ENCODE measurements at regions not wholly inside any gene's neighbourhood (a gene's known extent, or its start where the extent isn't known, plus 50 kb on each side); places are given as distances from the start of the nearest gene placed in this dataset.

DNA sequence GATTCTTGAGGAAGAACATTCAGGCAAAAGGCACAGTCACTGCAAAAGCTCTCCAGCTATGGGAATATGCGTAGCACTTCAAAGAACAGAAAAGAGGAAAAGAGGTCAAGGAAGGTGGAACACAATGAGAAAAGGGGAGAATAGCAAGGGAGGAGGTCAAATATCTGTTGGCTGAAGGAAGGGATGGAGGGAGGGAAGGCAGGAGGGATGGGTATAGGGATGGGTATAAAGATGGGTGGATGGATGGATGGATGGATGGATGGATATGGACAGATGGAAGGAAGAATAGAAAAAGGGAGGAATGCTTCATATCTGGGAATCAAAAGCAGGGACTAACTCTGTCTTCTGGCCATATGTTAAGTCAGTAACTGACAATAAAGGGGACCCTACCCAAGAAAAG lies 164.2 kb upstream of the TOP1 start (continued):
- TF ChIP-seq, protein P1, sequence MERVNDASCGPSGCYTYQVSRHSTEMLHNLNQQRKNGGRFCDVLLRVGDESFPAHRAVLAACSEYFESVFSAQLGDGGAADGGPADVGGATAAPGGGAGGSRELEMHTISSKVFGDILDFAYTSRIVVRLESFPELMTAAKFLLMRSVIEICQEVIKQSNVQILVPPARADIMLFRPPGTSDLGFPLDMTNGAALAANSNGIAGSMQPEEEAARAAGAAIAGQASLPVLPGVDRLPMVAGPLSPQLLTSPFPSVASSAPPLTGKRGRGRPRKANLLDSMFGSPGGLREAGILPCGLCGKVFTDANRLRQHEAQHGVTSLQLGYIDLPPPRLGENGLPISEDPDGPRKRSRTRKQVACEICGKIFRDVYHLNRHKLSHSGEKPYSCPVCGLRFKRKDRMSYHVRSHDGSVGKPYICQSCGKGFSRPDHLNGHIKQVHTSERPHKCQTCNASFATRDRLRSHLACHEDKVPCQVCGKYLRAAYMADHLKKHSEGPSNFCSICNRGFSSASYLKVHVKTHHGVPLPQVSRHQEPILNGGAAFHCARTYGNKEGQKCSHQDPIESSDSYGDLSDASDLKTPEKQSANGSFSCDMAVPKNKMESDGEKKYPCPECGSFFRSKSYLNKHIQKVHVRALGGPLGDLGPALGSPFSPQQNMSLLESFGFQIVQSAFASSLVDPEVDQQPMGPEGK (CRISPR knock-in tag; IDR thresholded peaks at IDR 0.05; ENCODE audit: borderline replicate concordance) = no peak

DNA sequence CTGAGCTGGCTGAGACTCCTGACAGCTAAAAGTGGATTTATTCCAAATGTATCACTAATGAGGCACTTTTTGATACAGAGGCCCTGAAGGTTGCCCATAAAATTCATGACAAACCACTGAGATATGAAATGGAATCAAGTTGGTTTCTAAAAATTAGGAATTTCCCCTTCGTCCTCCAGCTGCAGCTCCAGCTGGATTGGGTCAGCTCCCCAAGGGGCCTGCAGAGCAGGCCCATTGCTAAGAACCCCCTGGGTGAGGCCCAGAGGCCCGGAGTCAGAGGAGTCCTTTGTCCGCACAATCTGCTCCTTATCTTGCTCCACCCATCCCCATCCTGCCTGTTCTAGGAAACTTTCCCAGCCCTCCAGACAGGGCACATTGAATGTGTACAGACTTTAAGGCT lies 163.5 kb upstream of the TOP1 start:
- TF ChIP-seq TCF4 (CRISPR knock-in tag; IDR thresholded peaks at IDR 0.05; ENCODE audit: borderline replicate concordance) = no peak
- TF ChIP-seq ISL1 (CRISPR knock-in tag; IDR thresholded peaks at IDR 0.05) = no peak
- no peak for TF ChIP-seq ZFP3 (CRISPR knock-in tag; IDR thresholded peaks at IDR 0.05)
- TF ChIP-seq RARB (CRISPR knock-in tag; IDR thresholded peaks at IDR 0.05) = no peak
- no peak for TF ChIP-seq TOX (CRISPR knock-in tag; IDR thresholded peaks at IDR 0.05; ENCODE audit: borderline replicate concordance)
- TF ChIP-seq, protein P2, sequence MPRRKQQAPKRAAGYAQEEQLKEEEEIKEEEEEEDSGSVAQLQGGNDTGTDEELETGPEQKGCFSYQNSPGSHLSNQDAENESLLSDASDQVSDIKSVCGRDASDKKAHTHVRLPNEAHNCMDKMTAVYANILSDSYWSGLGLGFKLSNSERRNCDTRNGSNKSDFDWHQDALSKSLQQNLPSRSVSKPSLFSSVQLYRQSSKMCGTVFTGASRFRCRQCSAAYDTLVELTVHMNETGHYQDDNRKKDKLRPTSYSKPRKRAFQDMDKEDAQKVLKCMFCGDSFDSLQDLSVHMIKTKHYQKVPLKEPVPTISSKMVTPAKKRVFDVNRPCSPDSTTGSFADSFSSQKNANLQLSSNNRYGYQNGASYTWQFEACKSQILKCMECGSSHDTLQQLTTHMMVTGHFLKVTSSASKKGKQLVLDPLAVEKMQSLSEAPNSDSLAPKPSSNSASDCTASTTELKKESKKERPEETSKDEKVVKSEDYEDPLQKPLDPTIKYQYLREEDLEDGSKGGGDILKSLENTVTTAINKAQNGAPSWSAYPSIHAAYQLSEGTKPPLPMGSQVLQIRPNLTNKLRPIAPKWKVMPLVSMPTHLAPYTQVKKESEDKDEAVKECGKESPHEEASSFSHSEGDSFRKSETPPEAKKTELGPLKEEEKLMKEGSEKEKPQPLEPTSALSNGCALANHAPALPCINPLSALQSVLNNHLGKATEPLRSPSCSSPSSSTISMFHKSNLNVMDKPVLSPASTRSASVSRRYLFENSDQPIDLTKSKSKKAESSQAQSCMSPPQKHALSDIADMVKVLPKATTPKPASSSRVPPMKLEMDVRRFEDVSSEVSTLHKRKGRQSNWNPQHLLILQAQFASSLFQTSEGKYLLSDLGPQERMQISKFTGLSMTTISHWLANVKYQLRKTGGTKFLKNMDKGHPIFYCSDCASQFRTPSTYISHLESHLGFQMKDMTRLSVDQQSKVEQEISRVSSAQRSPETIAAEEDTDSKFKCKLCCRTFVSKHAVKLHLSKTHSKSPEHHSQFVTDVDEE (CRISPR knock-in tag; IDR thresholded peaks at IDR 0.05) = no peak
- TF ChIP-seq ZC3H10 (CRISPR knock-in tag; IDR thresholded peaks at IDR 0.05) = no peak
- no peak for TF ChIP-seq ZFP30 (CRISPR knock-in tag; IDR thresholded peaks at IDR 0.05)
- no peak for TF ChIP-seq GLIS3 (CRISPR knock-in tag; IDR thresholded peaks at IDR 0.05)
- no peak for TF ChIP-seq ARNTL (CRISPR knock-in tag; IDR thresholded peaks at IDR 0.05; ENCODE audit: borderline replicate concordance, low read depth)
- no peak for TF ChIP-seq CSDC2 (CRISPR knock-in tag; IDR thresholded peaks at IDR 0.05)
- no peak for TF ChIP-seq ZNF70 (CRISPR knock-in tag; IDR thresholded peaks at IDR 0.05)
- TF ChIP-seq, protein P1 (CRISPR knock-in tag; IDR thresholded peaks at IDR 0.05; ENCODE audit: borderline replicate concordance) = no peak
- TF ChIP-seq BACH2 (CRISPR knock-in tag; IDR thresholded peaks at IDR 0.05; ENCODE audit: borderline replicate concordance) = no peak
- TF ChIP-seq, protein P3, sequence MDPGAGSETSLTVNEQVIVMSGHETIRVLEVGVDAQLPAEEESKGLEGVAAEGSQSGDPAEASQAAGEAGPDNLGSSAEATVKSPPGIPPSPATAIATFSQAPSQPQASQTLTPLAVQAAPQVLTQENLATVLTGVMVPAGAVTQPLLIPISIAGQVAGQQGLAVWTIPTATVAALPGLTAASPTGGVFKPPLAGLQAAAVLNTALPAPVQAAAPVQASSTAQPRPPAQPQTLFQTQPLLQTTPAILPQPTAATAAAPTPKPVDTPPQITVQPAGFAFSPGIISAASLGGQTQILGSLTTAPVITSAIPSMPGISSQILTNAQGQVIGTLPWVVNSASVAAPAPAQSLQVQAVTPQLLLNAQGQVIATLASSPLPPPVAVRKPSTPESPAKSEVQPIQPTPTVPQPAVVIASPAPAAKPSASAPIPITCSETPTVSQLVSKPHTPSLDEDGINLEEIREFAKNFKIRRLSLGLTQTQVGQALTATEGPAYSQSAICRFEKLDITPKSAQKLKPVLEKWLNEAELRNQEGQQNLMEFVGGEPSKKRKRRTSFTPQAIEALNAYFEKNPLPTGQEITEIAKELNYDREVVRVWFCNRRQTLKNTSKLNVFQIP (CRISPR knock-in tag; IDR thresholded peaks at IDR 0.05; ENCODE audit: borderline replicate concordance, low read depth) = no peak
- TF ChIP-seq, protein P4, sequence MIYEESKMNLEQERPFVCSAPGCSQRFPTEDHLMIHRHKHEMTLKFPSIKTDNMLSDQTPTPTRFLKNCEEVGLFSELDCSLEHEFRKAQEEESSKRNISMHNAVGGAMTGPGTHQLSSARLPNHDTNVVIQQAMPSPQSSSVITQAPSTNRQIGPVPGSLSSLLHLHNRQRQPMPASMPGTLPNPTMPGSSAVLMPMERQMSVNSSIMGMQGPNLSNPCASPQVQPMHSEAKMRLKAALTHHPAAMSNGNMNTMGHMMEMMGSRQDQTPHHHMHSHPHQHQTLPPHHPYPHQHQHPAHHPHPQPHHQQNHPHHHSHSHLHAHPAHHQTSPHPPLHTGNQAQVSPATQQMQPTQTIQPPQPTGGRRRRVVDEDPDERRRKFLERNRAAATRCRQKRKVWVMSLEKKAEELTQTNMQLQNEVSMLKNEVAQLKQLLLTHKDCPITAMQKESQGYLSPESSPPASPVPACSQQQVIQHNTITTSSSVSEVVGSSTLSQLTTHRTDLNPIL (CRISPR knock-in tag; IDR thresholded peaks at IDR 0.05; ENCODE audit: low read depth) = no peak
- no peak for TF ChIP-seq ZNF565 (CRISPR knock-in tag; conservative IDR thresholded peaks at IDR 0.05; ENCODE audit: low read depth)
- no peak for TF ChIP-seq SNAI2 (CRISPR knock-in tag; IDR thresholded peaks at IDR 0.05)
- no peak for ATAC-seq

DNA sequence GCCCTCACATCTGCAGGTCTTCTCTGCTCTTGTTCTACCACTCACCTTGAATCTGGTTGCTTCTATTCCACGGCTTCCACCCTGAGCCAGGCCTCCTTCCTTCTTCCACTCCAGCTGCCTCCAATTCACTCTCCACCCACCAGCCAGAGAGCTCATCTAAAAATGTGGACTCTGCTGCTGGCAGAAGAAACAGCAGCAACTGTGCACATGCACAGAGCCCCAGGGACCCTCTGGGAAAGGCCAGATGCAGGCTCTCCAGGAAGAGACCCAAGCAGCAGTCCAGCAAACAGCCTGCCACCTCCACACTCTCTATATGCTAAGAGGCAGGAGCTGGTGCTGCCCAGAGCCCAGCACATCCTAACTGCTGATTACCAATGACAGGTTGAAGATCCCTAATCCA lies 162.6 kb upstream of the TOP1 start:
- TF ChIP-seq ISL1 (CRISPR knock-in tag; IDR thresholded peaks at IDR 0.05) (no peak), ZNF8 (CRISPR knock-in tag; IDR thresholded peaks at IDR 0.05) (no peak), ESRRG (CRISPR knock-in tag; IDR thresholded peaks at IDR 0.05) (no peak)
- TF ChIP-seq, protein P3 (CRISPR knock-in tag; IDR thresholded peaks at IDR 0.05; ENCODE audit: borderline replicate concordance, low read depth) = no peak
- TF ChIP-seq, protein P1 (CRISPR knock-in tag; IDR thresholded peaks at IDR 0.05; ENCODE audit: borderline replicate concordance) = no peak
- ATAC-seq = no peak
